ENCODE measurements at regions not wholly inside any gene's neighbourhood (a gene's known extent, or its start where the extent isn't known, plus 50 kb on each side); places are given as distances from the start of the nearest gene placed in this dataset.

- TF ChIP-seq CTCF (IDR thresholded peaks at IDR 0.05) (no peak), POLR2A (IDR thresholded peaks at IDR 0.05) (no peak)
These were observed 224.7 kb upstream of the MIR17HG start for GRCh38 chr13:91122766-91123165.

Data from esophagus squamous epithelium (tissue), 4 donors.